Right ventricle myocardium superior (tissue), 1 donor: ENCODE measurements at regions not wholly inside any gene's neighbourhood (a gene's known extent, or its start where the extent isn't known, plus 50 kb on each side); places are given as distances from the start of the nearest gene placed in this dataset.
"Not testable (repeated sequence)": the region's sequence is repeated elsewhere in the genome, so short reads cannot be mapped to it uniquely, and the experiment has no call there.

Experiments used
- ATAC-seq: fragments of 200-7000 bp; cut with Tn5 transposase; one replicate; pipeline ENCODE4 v1.9.1; 2020; ENCODE audit warnings: mild to moderate bottlenecking; ENCODE audit not compliant: poor library complexity
- DNase-seq: peaks from one replicate; pipeline ENCODE4 v3.0.0-alpha.2; 2020
- intact Hi-C: fragments of 100-400 bp; cut with DNase I; formaldehyde crosslinking; loops from one replicate; pipeline ENCODE4 v1.11.2; 2022
- donor health status: DM: no; HTN: yes; CAD: no; lungs with severe emphysema.

- ATAC-seq (no peak), DNase-seq (no peak)
- intact Hi-C loops, result no loop called here
These were observed 134.1 kb downstream of the ELOVL4 start for GRCh38 chr6:79813143-79813850.

GRCh38 chr6:79812195-79812594 is 135.2 kb downstream of the ELOVL4 start:
- ATAC-seq, result no peak

GRCh38 chr6:79810871-79811270 is 136.5 kb downstream of the ELOVL4 start:
- ATAC-seq (no peak), DNase-seq (no peak)
- intact Hi-C loops, result no loop called here

More at GRCh38 chr6:79812195-79812594, 135.2 kb downstream of the ELOVL4 start:
- DNase-seq, result no peak
- intact Hi-C loops, result no loop called here

- no peak for ATAC-seq
- intact Hi-C loops, result no loop called here
- DNase-seq, result no peak
These were observed 137.1 kb downstream of the ELOVL4 start for GRCh38 chr6:79810185-79810705.

GRCh38 chr6:79808921-79809320 is 138.4 kb downstream of the ELOVL4 start:
- DNase-seq, result no peak
- ATAC-seq, result no peak
- intact Hi-C loops, result no loop called here

- ATAC-seq, intact Hi-C loops, DNase-seq: not testable (repeated sequence)
These were observed 140.7 kb downstream of the ELOVL4 start for GRCh38 chr6:79806661-79807060.

- ATAC-seq (no peak), DNase-seq (no peak)
- intact Hi-C loops, result no loop called here
These were observed 142.6 kb downstream of the ELOVL4 start for GRCh38 chr6:79804732-79805131.

GRCh38 chr6:79803917-79804316 is 143.4 kb downstream of the ELOVL4 start:
- intact Hi-C loops, result no loop called here
- DNase-seq (no peak), ATAC-seq (no peak)

- DNase-seq (no peak), ATAC-seq (no peak)
- intact Hi-C loops, result no loop called here
These were observed 144.6 kb downstream of the ELOVL4 start for GRCh38 chr6:79802657-79803300.

GRCh38 chr6:79801362-79801761 is 146.0 kb downstream of the ELOVL4 start:
- DNase-seq (no peak), ATAC-seq (no peak)
- intact Hi-C loops, result no loop called here

- intact Hi-C loops, result no loop called here
- ATAC-seq (no peak), DNase-seq (no peak)
These were observed 148.5 kb downstream of the ELOVL4 start for GRCh38 chr6:79798841-79799240.

- intact Hi-C loops, result no loop called here
- ATAC-seq (no peak), DNase-seq (no peak)
These were observed 149.4 kb downstream of the ELOVL4 start for GRCh38 chr6:79797912-79798311.

- no peak for ATAC-seq
- intact Hi-C loops, result no loop called here
These were observed 150.1 kb downstream of the ELOVL4 start for GRCh38 chr6:79797163-79797764.

GRCh38 chr6:79796197-79796596 is 151.2 kb downstream of the ELOVL4 start:
- ATAC-seq (no peak), DNase-seq (no peak)
- intact Hi-C loops, result no loop called here

More at GRCh38 chr6:79797163-79797764, 150.1 kb downstream of the ELOVL4 start:
- DNase-seq, result no peak

- DNase-seq, result no peak
- no peak for ATAC-seq
- intact Hi-C loops, result no loop called here
These were observed 157.5 kb downstream of the ELOVL4 start for GRCh38 chr6:79789896-79790295.

GRCh38 chr6:79788756-79789155 is 157.6 kb downstream of the SH3BGRL2 start:
- DNase-seq (no peak), ATAC-seq (no peak)
- intact Hi-C loops, result no loop called here

GRCh38 chr6:79787626-79788025 is 156.5 kb downstream of the SH3BGRL2 start:
- intact Hi-C loops, result no loop called here
- ATAC-seq, result no peak
- DNase-seq, result no peak

- intact Hi-C loops, result no loop called here
- no peak for ATAC-seq
- DNase-seq, result no peak
These were observed 153.2 kb downstream of the SH3BGRL2 start for GRCh38 chr6:79784395-79784753.

GRCh38 chr6:79783670-79784394 is 152.7 kb downstream of the SH3BGRL2 start:
- no peak for DNase-seq
- intact Hi-C loops, result no loop called here
- no peak for ATAC-seq
